Upper lobe of left lung (tissue), 4 donors: ENCODE measurements at regions not wholly inside any gene's neighbourhood (a gene's known extent, or its start where the extent isn't known, plus 50 kb on each side); places are given as distances from the start of the nearest gene placed in this dataset.

Source experiments
- EP300 ChIP-seq, 4 donors: sonication (generic); formaldehyde crosslinking; IDR thresholded peaks; one replicate each; pipeline ENCODE4 v1.5.1; 2017; ENCODE audit warnings: antibody characterized with exemption in 4 of 4, control low read depth in 2 of 4
- POLR2A ChIP-seq, 4 donors: fragments of 450-650 bp; IDR thresholded peaks; one replicate each; pipeline ENCODE4 v1.5.1; 2016 to 2017; ENCODE audit warnings: antibody characterized with exemption in 4 of 4, mild to moderate bottlenecking in 2 of 4
- TF ChIP-seq, protein P1 (sequence below), 6 experiments: fragments of 450-650 bp in 4 of 6; fragments of 200-600 bp in 2 of 6; sonication (generic) in 2 of 6; IDR thresholded peaks; one replicate each; pipeline ENCODE4 v1.5.1; 2016 to 2019; ENCODE audit warnings: antibody characterized with exemption in 6 of 6

DNA sequence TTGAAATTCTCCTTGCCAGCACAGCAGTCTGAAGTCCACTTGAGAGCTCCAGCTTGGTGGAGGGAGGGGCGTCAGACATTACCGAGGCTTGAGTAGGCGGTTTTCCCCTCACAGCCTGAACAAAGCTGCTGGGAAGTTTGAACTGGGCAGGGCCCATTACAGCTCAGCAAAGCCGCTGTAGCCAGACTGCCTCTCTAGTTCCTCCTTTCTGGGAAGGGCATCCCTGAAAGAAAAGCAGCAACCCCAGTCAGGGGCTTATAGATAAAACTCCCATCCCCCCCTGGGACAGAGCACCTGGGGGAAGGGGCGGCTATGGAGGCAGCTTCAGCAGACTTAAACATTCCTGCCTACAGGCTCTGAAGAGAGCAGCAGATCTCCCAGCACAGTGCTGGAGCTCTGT lies 325.3 kb downstream of the GJA1 start:
- TF ChIP-seq POLR2A (IDR thresholded peaks at IDR 0.05) (no peak), EP300 (IDR thresholded peaks at IDR 0.05) (no peak)
- TF ChIP-seq, protein P1, sequence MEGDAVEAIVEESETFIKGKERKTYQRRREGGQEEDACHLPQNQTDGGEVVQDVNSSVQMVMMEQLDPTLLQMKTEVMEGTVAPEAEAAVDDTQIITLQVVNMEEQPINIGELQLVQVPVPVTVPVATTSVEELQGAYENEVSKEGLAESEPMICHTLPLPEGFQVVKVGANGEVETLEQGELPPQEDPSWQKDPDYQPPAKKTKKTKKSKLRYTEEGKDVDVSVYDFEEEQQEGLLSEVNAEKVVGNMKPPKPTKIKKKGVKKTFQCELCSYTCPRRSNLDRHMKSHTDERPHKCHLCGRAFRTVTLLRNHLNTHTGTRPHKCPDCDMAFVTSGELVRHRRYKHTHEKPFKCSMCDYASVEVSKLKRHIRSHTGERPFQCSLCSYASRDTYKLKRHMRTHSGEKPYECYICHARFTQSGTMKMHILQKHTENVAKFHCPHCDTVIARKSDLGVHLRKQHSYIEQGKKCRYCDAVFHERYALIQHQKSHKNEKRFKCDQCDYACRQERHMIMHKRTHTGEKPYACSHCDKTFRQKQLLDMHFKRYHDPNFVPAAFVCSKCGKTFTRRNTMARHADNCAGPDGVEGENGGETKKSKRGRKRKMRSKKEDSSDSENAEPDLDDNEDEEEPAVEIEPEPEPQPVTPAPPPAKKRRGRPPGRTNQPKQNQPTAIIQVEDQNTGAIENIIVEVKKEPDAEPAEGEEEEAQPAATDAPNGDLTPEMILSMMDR (IDR thresholded peaks at IDR 0.05), result no peak
